Parathyroid adenoma (tissue), 2 donors: ENCODE measurements at regions not wholly inside any gene's neighbourhood (a gene's known extent, or its start where the extent isn't known, plus 50 kb on each side); places are given as distances from the start of the nearest gene placed in this dataset.

Experiments used
- H2AFZ ChIP-seq: fragments of 300-600 bp; sonication (generic); one replicate; pipeline ENCODE4 v1.7.0; 2017; ENCODE audit warnings: antibody characterized with exemption, mild to moderate bottlenecking
- H3K27ac ChIP-seq: fragments of 300-600 bp; sonication (generic); one replicate; pipeline ENCODE4 v1.7.0; 2017
- H3K27me3 ChIP-seq: fragments of 300-600 bp; sonication (generic); one replicate; pipeline ENCODE4 v1.7.0; 2017; ENCODE audit warnings: low read length; ENCODE audit not compliant: control insufficient read depth, insufficient read depth
- H3K36me3 ChIP-seq: fragments of 300-600 bp; sonication (generic); one replicate; pipeline ENCODE4 v1.7.0; 2017; ENCODE audit warnings: low read length; ENCODE audit not compliant: control insufficient read depth, insufficient read depth
- H3K4me1 ChIP-seq: fragments of 300-600 bp; sonication (generic); one replicate; pipeline ENCODE4 v1.7.0; 2017; ENCODE audit warnings: control low read depth
- H3K4me2 ChIP-seq: fragments of 300-600 bp; sonication (generic); one replicate; pipeline ENCODE4 v1.7.0; 2017; ENCODE audit warnings: low read length
- H3K4me3 ChIP-seq: fragments of 300-600 bp; sonication (generic); one replicate; pipeline ENCODE4 v1.7.0; 2017; ENCODE audit warnings: low read depth, low read length
- H3K79me2 ChIP-seq: fragments of 300-600 bp; sonication (generic); one replicate; pipeline ENCODE4 v1.7.0; 2017; ENCODE audit warnings: control low read depth
- H3K9ac ChIP-seq: fragments of 300-600 bp; sonication (generic); one replicate; pipeline ENCODE4 v1.7.0; 2017; ENCODE audit warnings: mild to moderate bottlenecking
- H3K9me3 ChIP-seq: fragments of 300-600 bp; sonication (generic); one replicate; pipeline ENCODE4 v1.7.0; 2017; ENCODE audit warnings: low read length; ENCODE audit not compliant: control insufficient read depth
- CTCF ChIP-seq: fragments of 300-600 bp; sonication (generic); IDR thresholded peaks from one replicate; pipeline ENCODE4 v1.7.0; 2017; ENCODE audit warnings: antibody characterized with exemption, mild to moderate bottlenecking
- donor health status: primary hyperparathyroidism.

- Histone ChIP-seq H3K4me3 (no peak overlapping the region), H3K27me3 (no peaks in the 10 kb centered on the region), H3K79me2 (no peaks in the 10 kb centered on the region), H3K9ac (no peak overlapping the region), H3K27ac (no peak overlapping the region), H3K36me3 (no peaks in the 10 kb centered on the region), H2AFZ (no peak overlapping the region), H3K9me3 (no peaks in the 10 kb centered on the region), H3K4me2 (no peak overlapping the region), H3K4me1 (no peaks in the 10 kb centered on the region)
- TF ChIP-seq CTCF = no peak
Measured at GRCh38 chr10:4696186-4696585, 129.8 kb upstream of the AKR1E2 start.

GRCh38 chr10:4693967-4694366, 132.0 kb upstream of the AKR1E2 start:
- H3K36me3 ChIP-seq = no peaks in the 10 kb centered on the region
- no peaks in the 10 kb centered on the region for H3K9me3 ChIP-seq
- TF ChIP-seq CTCF = no peak
- no peak overlapping the region for H3K4me3 ChIP-seq
- H2AFZ ChIP-seq = no peak overlapping the region
- no peak overlapping the region for H3K27ac ChIP-seq
- no peak overlapping the region for H3K9ac ChIP-seq
- no peaks in the 10 kb centered on the region for H3K79me2 ChIP-seq
- H3K4me2 ChIP-seq = no peak overlapping the region
- H3K4me1 ChIP-seq = no peaks in the 10 kb centered on the region
- H3K27me3 ChIP-seq = no peaks in the 10 kb centered on the region

- H2AFZ ChIP-seq = no peak overlapping the region
- no peak overlapping the region for H3K4me3 ChIP-seq
- no peak for TF ChIP-seq CTCF
- H3K36me3 ChIP-seq = no peaks in the 10 kb centered on the region
- H3K9me3 ChIP-seq = no peaks in the 10 kb centered on the region
- H3K27ac ChIP-seq = no peak overlapping the region
- no peaks in the 10 kb centered on the region for H3K79me2 ChIP-seq
- H3K4me1 ChIP-seq = no peaks in the 10 kb centered on the region
- no peak overlapping the region for H3K9ac ChIP-seq
- H3K4me2 ChIP-seq = no peak overlapping the region
- H3K27me3 ChIP-seq = no peaks in the 10 kb centered on the region
Measured at GRCh38 chr10:4692206-4692605, 133.8 kb upstream of the AKR1E2 start.

GRCh38 chr10:4691776-4692175, 134.2 kb upstream of the AKR1E2 start:
- H3K4me2 ChIP-seq = no peak overlapping the region
- H3K9ac ChIP-seq = no peak overlapping the region
- no peaks in the 10 kb centered on the region for H3K79me2 ChIP-seq
- H3K9me3 ChIP-seq = no peaks in the 10 kb centered on the region
- no peaks in the 10 kb centered on the region for H3K4me1 ChIP-seq
- no peak overlapping the region for H3K4me3 ChIP-seq
- H3K27ac ChIP-seq = no peak overlapping the region
- H3K36me3 ChIP-seq = no peaks in the 10 kb centered on the region
- H2AFZ ChIP-seq = no peak overlapping the region
- no peak for TF ChIP-seq CTCF
- no peaks in the 10 kb centered on the region for H3K27me3 ChIP-seq

GRCh38 chr10:4691301-4691700, 134.7 kb upstream of the AKR1E2 start:
- Histone ChIP-seq H3K27me3 (no peaks in the 10 kb centered on the region), H3K36me3 (no peaks in the 10 kb centered on the region), H3K4me2 (no peak overlapping the region), H3K27ac (no peak overlapping the region), H3K4me1 (no peaks in the 10 kb centered on the region), H3K4me3 (no peak overlapping the region), H3K9ac (no peak overlapping the region), H3K9me3 (no peaks in the 10 kb centered on the region), H2AFZ (no peak overlapping the region), H3K79me2 (no peaks in the 10 kb centered on the region)
- no peak for TF ChIP-seq CTCF
